GM21723 (cell line): ENCODE measurements at regions not wholly inside any gene's neighbourhood (a gene's known extent, or its start where the extent isn't known, plus 50 kb on each side); places are given as distances from the start of the nearest gene placed in this dataset.

Experiments
- ATAC-seq: cut with Tn5 transposase; IDR thresholded peaks from one replicate; pipeline ENCODE4 v1.9.1; 2021; ENCODE audit warnings: mild to moderate bottlenecking, moderate library complexity; ENCODE audit not compliant: unreplicated experiment

GRCh38 chr11:135075740-135076139 lies 663.7 kb upstream of the B3GAT1 start:
- no peak for ATAC-seq

GRCh38 chr11:135074397-135074998 lies 662.5 kb upstream of the B3GAT1 start:
- ATAC-seq: no peak

DNA sequence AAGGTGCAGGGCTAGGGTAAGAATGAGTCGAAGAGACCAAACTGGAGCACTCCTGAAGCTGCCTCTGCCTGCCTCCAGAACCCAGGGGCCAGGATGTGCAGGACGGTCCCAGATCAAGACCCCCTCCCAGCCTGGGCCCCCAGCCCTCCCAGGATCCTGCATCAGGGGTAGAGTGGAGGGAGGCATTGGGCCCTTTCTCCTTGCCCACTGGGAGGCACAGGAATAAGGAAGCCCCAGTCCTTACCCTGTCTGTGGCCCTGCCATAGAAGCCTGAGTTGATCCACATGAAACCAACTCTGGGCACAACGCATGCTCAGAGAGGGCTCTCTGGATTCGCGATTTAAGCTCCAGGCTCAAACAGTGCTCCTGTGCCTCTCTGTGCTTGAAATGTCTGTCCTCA lies 661.8 kb upstream of the B3GAT1 start:
- no peak for ATAC-seq

- ATAC-seq: no peak
These were observed 661.3 kb upstream of the B3GAT1 start for GRCh38 chr11:135073381-135073780.

DNA sequence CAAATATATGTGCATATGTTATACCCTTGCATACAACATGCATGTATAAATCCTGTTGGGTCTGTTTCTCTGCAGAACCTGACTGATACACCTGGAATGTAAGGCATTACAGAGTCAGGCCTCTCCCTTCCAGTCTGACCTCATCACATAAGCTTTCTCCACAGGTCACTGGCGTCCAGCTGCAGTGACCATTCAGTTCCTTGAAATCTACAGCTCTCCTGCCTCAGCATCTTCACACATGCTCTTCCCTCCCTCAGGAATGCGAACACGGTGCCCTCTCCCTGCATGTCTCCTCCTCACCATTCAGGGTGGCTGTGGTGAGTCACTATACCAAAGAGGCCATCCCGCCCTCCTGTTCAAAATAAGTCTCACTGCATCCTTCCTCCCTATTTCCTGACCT lies 657.8 kb upstream of the B3GAT1 start:
- no peak for ATAC-seq

GRCh38 chr11:135069063-135069462 lies 657.0 kb upstream of the B3GAT1 start:
- no peak for ATAC-seq

- no peak for ATAC-seq
These were observed 651.0 kb upstream of the B3GAT1 start for GRCh38 chr11:135062994-135063393.

DNA sequence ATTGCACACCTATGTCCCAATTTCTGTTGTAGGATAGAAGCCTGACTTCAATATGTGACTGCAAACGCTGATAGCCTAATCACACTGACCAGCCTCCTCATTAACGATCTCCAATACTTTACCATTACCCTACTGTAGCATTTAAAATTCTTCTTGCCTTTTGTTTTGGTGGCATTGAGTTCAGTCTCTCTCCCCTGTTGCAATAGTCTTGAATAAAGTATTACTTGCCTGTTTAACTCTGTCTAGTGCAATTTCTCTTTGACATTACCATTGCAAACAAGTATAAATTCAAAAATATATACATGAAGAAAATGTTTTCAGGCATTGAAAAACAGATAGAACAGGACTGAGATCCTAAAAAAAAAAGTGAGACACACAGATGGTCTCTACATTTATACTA lies 649.1 kb upstream of the B3GAT1 start:
- no peak for ATAC-seq

DNA sequence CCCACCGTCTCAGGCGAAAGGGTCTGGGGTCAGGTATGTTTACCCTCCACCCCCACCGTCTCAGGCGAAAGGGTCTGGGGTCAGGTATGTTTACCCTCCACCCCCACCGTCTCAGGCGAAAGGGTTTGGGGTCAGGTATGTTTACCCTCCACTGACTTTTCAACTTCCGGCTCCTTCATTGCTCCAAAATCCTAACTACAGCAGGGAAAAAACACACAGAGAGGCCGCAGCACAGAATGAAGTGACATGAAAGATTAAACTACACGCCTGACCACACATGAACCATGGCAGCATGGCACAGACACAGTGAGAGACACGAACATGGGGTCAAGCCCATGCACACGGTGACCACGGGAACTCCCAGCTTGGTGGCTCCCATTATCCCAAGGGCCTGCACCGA lies 634.9 kb upstream of the B3GAT1 start:
- ATAC-seq: no peak

DNA sequence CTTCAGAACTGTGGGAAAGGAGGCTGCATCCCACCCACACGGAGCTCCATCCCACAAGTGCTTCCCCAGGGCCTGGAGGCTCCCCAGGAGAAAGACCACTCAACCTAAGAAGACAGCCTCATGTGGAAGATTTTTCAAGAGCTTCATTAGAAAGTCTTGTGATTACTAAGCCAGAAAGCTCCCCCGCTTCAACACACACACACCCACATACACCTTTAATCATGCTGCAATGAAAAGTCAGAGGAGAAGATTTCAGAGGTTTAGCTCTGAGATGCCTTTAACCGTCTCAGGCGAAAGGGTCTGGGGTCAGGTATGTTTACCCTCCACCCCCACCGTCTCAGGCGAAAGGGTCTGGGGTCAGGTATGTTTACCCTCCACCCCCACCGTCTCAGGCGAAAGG lies 634.5 kb upstream of the B3GAT1 start:
- ATAC-seq: no peak

DNA sequence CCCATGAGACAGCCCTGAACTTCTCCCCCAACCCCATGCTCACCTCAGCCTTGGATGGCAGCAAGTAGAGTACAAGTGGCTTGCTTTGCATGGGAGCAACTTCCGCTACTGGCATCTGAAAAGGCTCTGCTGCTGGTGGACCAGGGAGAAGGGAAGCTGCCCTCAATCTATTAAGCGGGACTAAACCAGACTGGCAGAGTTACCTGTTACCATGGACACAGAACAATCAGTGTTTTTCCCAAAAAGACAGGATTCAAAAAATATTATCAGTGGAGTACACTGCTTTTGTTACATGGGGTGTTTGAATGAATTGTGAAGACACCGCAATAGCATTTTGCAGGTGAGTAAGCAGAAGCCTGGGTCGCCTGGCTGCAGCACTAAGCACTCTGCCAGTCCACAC lies 631.4 kb upstream of the B3GAT1 start:
- ATAC-seq: no peak

DNA sequence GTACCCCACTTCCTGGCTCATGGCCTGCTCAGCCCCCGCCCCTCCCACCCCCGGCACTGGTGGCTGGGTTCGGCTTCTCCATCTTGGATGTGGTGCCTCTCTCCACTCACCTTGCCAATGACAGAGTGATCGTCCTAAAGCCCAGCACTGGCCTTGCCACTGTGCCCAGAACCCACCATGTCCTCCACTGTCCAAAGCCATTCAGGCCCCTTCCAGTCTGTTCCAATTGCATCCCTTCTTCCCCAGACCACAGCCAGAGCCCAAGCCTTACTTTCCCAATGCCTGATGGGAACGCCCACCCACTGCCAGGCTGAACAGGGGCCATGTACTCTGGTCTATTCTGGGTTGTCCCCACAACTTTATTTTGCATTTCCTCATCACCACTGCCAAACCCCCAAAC lies 625.8 kb upstream of the B3GAT1 start:
- ATAC-seq: no peak

DNA sequence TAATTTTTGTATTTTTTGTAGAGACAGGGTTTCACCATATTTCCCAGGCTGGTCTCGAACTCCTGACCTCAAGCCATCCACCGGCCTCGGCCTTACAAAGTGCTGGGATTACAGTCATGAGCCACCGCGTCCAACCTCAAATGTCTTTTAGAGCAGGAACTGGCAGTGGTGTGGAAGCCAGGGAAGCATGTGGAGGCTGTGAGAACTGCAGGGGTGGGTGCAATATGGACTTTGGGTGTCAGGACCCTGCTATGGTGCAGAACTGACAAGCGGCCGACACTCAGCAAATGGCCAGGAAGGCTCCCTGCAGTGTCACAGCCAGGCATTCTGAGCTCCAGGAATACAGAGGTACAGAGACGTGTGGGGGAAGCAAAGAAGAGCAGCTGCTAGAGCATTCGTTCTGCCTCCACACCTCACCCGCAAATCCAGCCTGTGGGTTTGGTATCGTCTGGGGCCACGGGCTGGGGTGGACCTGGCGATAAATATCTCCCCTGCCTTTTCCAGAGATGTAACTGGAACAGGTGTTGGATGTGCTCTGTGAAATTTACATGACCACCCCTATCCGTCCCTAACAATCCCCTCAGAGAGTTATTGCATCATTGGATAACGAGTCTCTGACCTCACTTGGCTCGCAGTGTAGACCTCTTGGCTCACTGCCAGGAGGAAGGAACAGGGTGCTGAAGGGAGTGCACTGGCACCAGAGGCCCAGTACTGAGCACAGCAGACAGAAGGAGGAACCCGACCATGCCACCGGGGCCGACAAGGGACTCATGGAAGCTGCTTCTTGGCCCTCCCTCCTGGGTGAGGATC lies 624.7 kb upstream of the B3GAT1 start:
- ATAC-seq: no peak

- ATAC-seq: no peak
These were observed 623.2 kb upstream of the B3GAT1 start for GRCh38 chr11:135035282-135035681.

DNA sequence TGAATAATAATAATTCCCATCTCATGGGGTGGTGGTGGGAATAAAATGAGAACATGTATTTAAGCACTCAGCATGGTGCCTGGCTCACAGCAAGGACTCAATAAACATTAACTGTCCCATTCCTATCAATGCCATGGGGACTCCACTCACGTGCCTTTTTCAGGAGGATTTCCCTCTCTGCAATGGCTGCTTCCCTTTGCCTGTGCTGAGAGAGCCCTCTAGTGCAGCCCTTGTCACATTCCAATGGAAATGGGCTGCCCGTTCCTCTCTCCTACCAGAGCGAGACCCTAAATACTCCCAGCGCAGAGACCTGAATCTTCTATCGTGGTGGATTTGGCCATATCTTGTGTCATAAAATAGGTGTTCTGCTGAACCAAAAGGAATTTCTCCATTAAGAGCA lies 621.5 kb upstream of the B3GAT1 start:
- no peak for ATAC-seq

- no peak for ATAC-seq
These were observed 619.4 kb upstream of the B3GAT1 start for GRCh38 chr11:135031205-135031989.

DNA sequence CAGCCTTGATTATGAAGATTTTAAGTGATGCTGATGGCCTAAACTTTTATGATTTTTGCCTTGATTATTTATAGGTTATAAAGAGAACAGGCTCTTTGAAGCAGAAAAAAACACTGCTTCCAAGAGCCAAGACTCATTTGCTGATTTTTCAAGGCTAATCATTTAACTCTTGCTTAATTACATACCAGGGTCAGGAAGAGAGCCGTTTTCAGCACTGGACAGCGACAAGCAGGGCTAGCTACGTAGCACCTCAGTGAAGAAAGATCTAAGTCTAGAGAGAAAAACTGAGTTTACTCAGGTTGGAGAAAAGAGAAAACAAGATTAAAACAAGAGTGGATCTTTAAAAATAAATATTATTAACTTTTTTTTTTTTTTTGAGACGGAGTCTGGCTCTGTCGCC lies 615.4 kb upstream of the B3GAT1 start:
- ATAC-seq: no peak

GRCh38 chr11:135023499-135023898 lies 611.5 kb upstream of the B3GAT1 start:
- no peak for ATAC-seq

GRCh38 chr11:135022454-135022853 lies 610.4 kb upstream of the B3GAT1 start:
- no peak for ATAC-seq

DNA sequence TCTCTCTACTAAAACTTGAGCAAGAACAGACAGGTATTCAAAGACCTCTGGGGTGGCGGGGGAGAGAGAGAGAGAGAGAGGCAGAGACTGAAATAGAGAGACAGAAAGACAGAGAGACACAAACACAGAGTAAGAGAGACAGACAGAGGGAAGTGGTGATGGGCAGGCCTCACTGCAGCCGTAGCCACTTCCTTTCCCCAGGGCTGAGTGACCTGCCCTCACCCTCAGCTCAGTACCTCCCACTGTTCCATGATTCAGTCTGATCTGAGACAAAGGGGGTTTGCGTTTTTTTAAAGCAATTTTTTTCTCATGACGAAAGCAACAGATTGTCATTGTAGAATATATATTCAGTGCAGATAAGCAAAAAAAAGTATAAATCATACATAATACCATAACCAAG lies 607.9 kb upstream of the B3GAT1 start:
- ATAC-seq: no peak

DNA sequence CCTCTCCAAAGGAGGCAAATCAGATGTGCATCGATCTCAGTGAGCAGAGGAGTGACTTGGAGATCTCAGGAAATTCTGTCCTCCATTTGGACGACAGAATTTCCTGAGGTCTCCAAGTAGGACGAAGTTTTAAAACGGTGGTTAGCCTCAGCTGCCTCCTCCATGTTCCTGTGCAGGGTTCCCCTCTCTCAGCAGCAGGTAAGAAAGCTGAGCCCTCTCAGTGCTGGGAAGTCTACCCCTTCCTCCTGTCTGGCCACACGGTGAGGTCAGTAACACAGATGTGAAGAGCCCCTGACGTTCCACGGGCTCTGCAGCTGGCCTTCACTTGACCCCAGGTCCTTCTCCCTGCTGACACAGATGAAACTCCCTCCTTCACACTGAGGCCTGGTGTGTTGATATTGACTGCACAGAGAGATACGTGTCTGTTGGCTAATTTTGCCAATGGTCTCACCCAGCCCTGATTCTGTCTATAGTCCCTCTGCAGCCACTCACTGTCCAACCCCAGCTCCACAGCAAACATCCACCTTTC lies 607.4 kb upstream of the B3GAT1 start:
- ATAC-seq: no peak

GRCh38 chr11:135017296-135017695 lies 605.3 kb upstream of the B3GAT1 start:
- no peak for ATAC-seq
